Stomach smooth muscle (tissue), 2 donors: ENCODE measurements at regions not wholly inside any gene's neighbourhood (a gene's known extent, or its start where the extent isn't known, plus 50 kb on each side); places are given as distances from the start of the nearest gene placed in this dataset.

ENCODE experiments used
- H3K27ac ChIP-seq: one replicate; pipeline ENCODE4 v1.7.0; 2013; ENCODE audit warnings: mild to moderate bottlenecking, low read length, inconsistent platforms
- H3K27me3 ChIP-seq, 2 donors: one replicate each; pipeline ENCODE4 v1.7.0; 2013; ENCODE audit warnings: low read length in 2 of 2; ENCODE audit not compliant: insufficient read depth in 2 of 2, control insufficient read depth in 1 of 2
- H3K36me3 ChIP-seq, 2 donors: one replicate each; pipeline ENCODE4 v1.7.0; 2013; ENCODE audit warnings: low read length in 2 of 2; ENCODE audit not compliant: control insufficient read depth in 2 of 2, insufficient read depth in 2 of 2
- H3K4me1 ChIP-seq: one replicate; pipeline ENCODE4 v1.7.0; 2013; ENCODE audit warnings: low read length; ENCODE audit not compliant: control insufficient read depth, insufficient read depth
- H3K4me3 ChIP-seq, 2 donors: one replicate each; pipeline ENCODE4 v1.7.0; 2013; ENCODE audit warnings: low read length in 2 of 2
- H3K9ac ChIP-seq, 2 donors: one replicate each; pipeline ENCODE4 v1.7.0; 2013; ENCODE audit warnings: low read length in 2 of 2, mild to moderate bottlenecking in 1 of 2
- H3K9me3 ChIP-seq, 2 donors: one replicate each; pipeline ENCODE4 v1.7.0; 2013; ENCODE audit warnings: low read length in 2 of 2; ENCODE audit not compliant: control insufficient read depth in 2 of 2
- donor health status: healthy.
- donor health status: Pancreatic carcinoma.

DNA sequence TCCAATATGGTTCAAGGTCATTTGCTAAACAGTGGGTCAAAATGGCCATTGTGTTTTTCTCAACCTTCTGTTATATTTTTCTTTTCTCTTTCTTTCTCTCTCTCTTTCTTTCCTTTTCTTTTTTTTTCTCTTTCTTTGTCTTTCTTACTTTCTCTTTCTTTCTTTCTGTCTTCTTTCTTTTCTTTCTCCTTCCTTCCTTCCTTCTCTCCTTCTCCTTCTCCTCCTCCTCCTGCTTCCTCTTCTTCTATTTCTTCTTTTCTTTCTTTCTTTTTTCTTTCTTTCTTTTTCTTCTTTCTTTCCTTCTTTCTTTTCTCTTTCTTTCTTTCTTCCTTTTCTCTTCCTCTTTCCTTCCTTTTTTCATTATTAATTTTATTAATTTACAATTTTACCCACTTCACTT, 619.5 kb downstream of the IRX1 start:
- H3K9me3 ChIP-seq: no peaks in the 10 kb centered on the region
- no peak overlapping the region for H3K27ac ChIP-seq
- no peaks in the 10 kb centered on the region for H3K27me3 ChIP-seq
- no peaks in the 10 kb centered on the region for H3K36me3 ChIP-seq
- H3K4me3 ChIP-seq: no peak overlapping the region
- H3K4me1 ChIP-seq: no peaks in the 10 kb centered on the region
- H3K9ac ChIP-seq: no peak overlapping the region

DNA sequence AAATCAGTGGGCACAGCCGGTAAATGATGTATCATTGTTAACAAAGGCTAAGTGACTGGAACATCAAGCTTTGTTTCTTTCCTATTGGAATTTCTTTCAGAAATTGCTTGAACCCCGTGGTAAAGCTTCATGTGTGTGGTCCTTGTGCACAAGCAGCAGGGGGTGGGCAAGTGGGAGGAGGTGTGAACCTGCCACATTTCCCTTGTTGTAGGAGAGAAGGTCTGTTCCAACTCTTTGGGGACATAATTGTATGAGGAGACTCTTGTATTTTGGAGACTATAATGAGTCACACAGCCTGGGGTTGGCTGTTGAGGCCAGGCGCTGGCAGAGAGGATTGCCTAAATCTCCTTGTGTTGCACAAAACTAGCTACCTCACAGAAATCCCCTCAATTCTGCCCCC, 620.5 kb downstream of the IRX1 start:
- Histone ChIP-seq H3K27ac (no peak overlapping the region), H3K9me3 (no peaks in the 10 kb centered on the region), H3K9ac (no peak overlapping the region), H3K36me3 (no peaks in the 10 kb centered on the region), H3K4me3 (no peak overlapping the region), H3K4me1 (no peaks in the 10 kb centered on the region), H3K27me3 (no peaks in the 10 kb centered on the region)

DNA sequence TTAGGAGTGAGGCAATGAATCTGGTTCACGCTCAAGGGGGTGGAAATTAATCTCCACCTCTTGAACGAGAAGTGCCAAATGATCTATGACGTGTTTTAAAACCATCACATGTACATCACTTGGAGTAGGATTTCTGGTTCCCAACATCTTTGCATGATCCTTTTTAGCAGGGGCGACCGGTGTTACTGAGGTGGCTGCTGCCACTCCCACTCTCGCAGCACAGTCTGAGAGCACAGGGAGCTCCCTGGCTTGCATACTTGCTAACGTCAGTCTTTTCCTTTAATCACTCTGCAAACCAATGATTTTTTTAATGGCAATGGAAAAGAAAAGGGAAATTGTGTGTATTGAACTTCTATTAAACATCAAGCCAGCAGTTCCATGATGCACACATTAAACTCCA, 624.4 kb downstream of the IRX1 start:
- no peak overlapping the region for H3K27ac ChIP-seq
- no peak overlapping the region for H3K4me3 ChIP-seq
- H3K9ac ChIP-seq: no peak overlapping the region
- no peaks in the 10 kb centered on the region for H3K36me3 ChIP-seq
- no peaks in the 10 kb centered on the region for H3K9me3 ChIP-seq
- H3K4me1 ChIP-seq: no peaks in the 10 kb centered on the region
- no peaks in the 10 kb centered on the region for H3K27me3 ChIP-seq

DNA sequence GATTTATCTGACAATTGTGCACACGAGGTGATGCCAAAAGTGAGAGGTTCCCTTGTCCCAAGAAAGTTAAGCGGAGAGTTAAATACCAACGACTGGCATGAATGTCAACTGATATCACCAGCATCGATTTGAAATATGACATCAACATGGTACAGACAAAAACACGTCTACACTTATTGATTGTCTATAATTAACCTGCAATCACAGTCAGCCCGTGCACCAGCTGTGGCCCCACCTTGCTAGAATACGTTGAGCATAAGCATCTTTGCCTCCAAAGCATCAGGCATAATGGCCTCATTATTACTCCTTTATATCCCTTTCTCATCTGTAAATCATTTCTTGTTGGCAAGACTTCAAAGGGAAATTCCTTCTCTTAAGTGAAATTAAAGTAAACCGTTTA, 625.4 kb downstream of the IRX1 start:
- Histone ChIP-seq H3K4me1 (no peaks in the 10 kb centered on the region), H3K9me3 (no peaks in the 10 kb centered on the region), H3K27ac (no peak overlapping the region), H3K27me3 (no peaks in the 10 kb centered on the region), H3K4me3 (no peak overlapping the region), H3K36me3 (no peaks in the 10 kb centered on the region), H3K9ac (no peak overlapping the region)

DNA sequence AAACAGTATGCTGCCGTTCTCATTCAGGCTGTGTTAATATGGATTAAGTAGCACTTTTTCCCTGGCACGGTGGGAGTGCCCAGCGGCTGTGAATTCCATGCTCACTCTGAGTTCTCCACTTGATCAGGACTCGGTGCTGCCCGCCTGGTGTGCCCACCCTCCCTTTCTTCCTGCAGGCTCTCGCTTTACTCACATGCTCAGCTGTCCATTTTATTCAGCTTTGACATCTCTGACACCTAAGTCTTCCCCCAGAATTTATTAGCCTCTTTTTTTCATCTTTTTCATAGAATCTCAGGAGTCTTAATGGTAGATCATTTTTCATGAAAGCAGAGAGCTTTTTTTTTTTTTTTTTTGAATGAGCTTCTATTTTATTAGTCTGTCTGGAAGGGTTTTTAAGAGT, 626.5 kb downstream of the IRX1 start:
- Histone ChIP-seq H3K4me1 (no peaks in the 10 kb centered on the region), H3K9ac (no peak overlapping the region), H3K27me3 (no peaks in the 10 kb centered on the region)

DNA sequence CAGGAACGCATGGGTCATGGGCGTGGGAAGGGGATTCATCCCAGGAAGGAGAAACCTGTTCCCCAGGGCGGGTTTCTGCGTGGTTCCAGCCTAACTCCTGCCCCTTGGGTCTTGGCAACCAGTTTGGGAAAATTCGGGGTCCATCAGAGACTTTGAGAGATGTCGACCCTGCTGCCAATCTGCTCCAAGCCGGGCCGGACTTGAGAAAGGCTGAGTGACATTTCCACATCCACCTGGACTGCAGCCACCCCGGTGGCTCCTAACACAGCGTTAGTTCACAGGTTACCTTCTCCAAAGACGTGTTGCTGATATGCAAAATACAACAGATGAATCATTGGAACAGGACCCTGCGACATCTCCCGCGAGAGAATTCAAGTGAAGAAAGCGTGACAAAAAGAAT, 627.2 kb downstream of the IRX1 start:
- H3K4me1 ChIP-seq: no peaks in the 10 kb centered on the region
- H3K9me3 ChIP-seq: no peaks in the 10 kb centered on the region
- no peaks in the 10 kb centered on the region for H3K27me3 ChIP-seq
- H3K9ac ChIP-seq: no peak overlapping the region
- H3K27ac ChIP-seq: no peak overlapping the region
- H3K4me3 ChIP-seq: no peak overlapping the region
- H3K36me3 ChIP-seq: no peaks in the 10 kb centered on the region

More for the DNA sequence above, 626.5 kb downstream of the IRX1 start:
- Histone ChIP-seq H3K9me3 (no peaks in the 10 kb centered on the region), H3K27ac (no peak overlapping the region), H3K36me3 (no peaks in the 10 kb centered on the region), H3K4me3 (no peak overlapping the region)

DNA sequence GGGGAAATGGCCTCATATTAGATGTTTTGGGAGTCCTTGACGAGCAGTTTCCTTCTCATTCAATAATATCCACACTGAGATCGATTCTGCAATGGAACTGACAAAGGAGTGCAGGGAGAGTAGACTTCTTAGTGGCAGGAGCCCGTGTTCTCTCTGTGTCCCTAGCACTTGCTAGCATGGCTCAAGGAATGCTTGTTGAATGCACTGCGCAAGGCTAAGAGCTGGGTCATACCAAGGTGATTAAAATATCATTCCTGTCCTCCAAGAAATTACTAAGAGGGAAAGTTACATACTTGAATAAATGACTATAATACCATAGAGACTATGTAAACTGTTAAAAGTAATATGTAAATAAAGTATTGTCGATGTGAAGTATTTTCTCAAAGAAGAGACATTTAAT, 630.1 kb downstream of the IRX1 start:
- Histone ChIP-seq H3K27me3 (no peaks in the 10 kb centered on the region), H3K4me3 (no peak overlapping the region)

DNA sequence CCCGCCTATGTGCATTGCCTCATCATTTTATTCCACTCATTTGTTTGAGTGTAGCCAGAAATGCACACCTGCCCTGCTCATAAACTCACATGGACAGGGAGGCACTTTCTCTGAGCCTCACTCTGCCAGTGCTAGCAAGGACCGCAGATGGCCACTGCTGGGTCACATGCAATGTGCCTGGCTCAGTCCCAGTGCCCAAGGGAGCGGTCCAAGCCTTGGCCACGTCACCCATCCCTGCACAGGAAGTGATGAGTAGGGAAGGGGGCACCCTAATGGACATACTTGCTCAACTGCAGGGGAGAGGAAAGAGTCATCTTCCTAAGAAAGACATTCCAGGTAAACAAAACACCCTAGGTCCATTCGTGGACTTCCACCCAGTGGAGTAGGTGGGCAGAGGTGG, 630.9 kb downstream of the IRX1 start:
- Histone ChIP-seq H3K9ac (no peak overlapping the region), H3K36me3 (no peaks in the 10 kb centered on the region), H3K9me3 (no peaks in the 10 kb centered on the region), H3K4me1 (no peaks in the 10 kb centered on the region), H3K4me3 (no peak overlapping the region), H3K27me3 (peaks cover 0 to 2% of the 10 kb centered on the region in 2 donors), H3K27ac (no peak overlapping the region)

More for the DNA sequence above, 630.1 kb downstream of the IRX1 start:
- Histone ChIP-seq H3K9me3 (no peaks in the 10 kb centered on the region), H3K27ac (no peak overlapping the region), H3K4me1 (no peaks in the 10 kb centered on the region), H3K36me3 (no peaks in the 10 kb centered on the region), H3K9ac (no peak overlapping the region)

DNA sequence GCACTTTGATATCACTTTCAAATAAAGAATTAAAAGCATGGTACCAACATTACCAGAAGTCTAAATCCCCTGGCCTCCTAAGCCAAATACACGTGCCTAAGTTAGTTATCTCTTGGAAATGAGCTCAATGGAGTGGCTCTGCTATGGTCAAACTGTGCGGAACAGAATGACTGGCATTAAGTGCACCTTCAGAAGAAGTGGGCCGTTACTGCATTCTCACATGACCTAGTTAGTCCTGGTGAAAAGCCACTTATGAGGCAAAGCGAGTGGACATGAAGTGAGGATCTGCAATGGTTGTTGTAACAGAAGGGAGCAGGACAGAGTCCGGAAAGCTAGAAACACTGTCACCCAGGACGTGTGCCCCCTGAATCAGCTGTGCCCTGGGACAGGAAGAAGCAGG, 633.1 kb downstream of the IRX1 start:
- Histone ChIP-seq H3K9ac (no peak overlapping the region), H3K4me1 (no peaks in the 10 kb centered on the region), H3K9me3 (peaks cover 0 to 2% of the 10 kb centered on the region in 2 donors), H3K4me3 (no peak overlapping the region), H3K27me3 (peaks cover 0 to 2% of the 10 kb centered on the region in 2 donors), H3K36me3 (no peaks in the 10 kb centered on the region), H3K27ac (no peak overlapping the region)

DNA sequence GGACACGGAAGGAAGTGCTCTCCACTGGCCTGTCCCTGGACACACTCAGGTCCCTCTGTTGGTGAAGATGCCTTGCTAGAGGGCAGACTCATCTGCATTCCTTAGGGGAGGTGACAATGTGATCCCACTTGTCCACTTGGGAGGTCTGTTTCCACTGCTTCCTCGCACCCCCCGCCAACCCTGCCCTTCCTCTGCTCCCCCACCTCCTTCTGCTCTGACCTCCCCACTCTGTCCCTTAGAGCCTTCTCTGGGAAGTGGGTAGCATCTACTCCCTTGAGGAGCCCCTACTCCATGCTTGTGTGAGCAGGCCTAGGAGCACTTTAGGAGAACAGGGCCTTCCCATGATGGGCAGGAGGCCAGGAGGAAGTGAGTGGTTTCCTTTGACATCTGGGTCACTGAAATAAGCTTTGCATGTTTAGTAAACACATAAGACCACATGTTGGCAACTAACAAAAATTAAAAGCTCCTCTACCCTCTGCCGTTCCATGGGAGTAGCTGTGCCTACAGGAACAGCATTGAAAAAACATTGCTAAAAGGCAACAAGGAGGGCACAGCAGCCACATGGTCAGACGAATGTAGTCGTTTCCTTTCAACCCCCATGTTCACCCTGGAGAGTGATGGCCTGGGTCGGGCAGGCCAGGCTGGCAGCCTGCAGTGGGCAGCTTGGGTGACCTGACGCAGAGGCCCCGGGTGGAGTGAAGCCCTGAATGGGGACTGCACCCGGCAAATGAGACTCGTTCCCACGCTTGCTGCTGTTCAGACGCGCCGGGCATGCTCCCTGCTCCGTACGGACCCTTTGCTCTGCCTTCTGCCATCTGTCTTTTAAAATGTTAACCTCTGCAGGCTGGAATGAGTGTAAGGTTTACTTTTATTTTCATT, 634.0 kb downstream of the IRX1 start:
- Histone ChIP-seq H3K4me1 (no peaks in the 10 kb centered on the region), H3K9me3 (peaks cover 2 to 6% of the 10 kb centered on the region in 2 donors), H3K36me3 (no peaks in the 10 kb centered on the region), H3K27me3 (peaks cover 0 to 2% of the 10 kb centered on the region in 2 donors), H3K27ac (no peak overlapping the region), H3K4me3 (no peak overlapping the region), H3K9ac (no peak overlapping the region)

DNA sequence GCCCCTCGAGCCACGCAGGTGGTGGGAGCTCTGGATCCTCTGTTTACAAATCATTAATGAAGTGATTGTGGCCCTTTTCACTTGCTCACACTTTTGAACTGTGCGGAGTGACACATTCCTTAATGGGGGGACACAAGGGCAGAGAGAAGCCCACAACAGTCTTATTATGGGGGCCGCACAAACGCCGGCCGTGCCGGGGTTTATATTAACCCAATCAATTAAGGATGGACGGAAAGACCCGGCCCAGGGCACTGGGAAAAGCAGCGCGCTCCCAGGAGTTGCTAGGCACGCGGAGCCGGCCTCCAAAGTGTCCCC, 634.8 kb downstream of the IRX1 start:
- no peaks in the 10 kb centered on the region for H3K4me1 ChIP-seq
- H3K27me3 ChIP-seq: peaks cover 0 to 2% of the 10 kb centered on the region in 2 donors
- H3K36me3 ChIP-seq: no peaks in the 10 kb centered on the region
- H3K9ac ChIP-seq: no peak overlapping the region
- H3K4me3 ChIP-seq: no peak overlapping the region
- H3K27ac ChIP-seq: no peak overlapping the region
- peaks cover 2 to 9% of the 10 kb centered on the region in 2 donors for H3K9me3 ChIP-seq
